HepG2 (cell line): ENCODE measurements at regions not wholly inside any gene's neighbourhood (a gene's known extent, or its start where the extent isn't known, plus 50 kb on each side); places are given as distances from the start of the nearest gene placed in this dataset.

Experiments used
- ATAC-seq: fragments of 200-7000 bp; cut with Tn5 transposase; 3 replicates; pipeline ENCODE4 v1.9.1; 2020; ENCODE audit warnings: mild to moderate bottlenecking, moderate library complexity
- BruUV-seq: library from RNA; stranded (reverse); fragments of 400-500 nt; replicated peaks from 2 replicates; lab custom pipeline; 2021; lab: Mats Ljungman, UMichigan
- CTCF ChIA-PET: fragments of 300-600 bp; formaldehyde crosslinking; extraction: SDS; loops from one replicate; lab custom pipeline; 2021; ENCODE audit warnings: low total read pairs, inconsistent platforms, low intra/inter-chr PET ratio; lab: Yijun Ruan, JAX
- POLR2A ChIA-PET: fragments of 350-600 bp; sonication (Branson Sonifier 250); formaldehyde crosslinking; loops from one replicate; lab custom pipeline; 2020; ENCODE audit warnings: antibody characterized with exemption, inconsistent platforms; lab: Yijun Ruan, JAX
- DNase-seq: peaks from one replicate; pipeline ENCODE4 v3.0.0-alpha.2; 2015; ENCODE audit warnings: low spot score
- FAIRE-seq: peaks from 3 replicates; lab custom pipeline; 2011; peaks lifted over from hg19 to GRCh38; lab: Jason Lieb, UNC
- H2AFZ ChIP-seq: one replicate; pipeline ENCODE4 v1.6.1; 2011; ENCODE audit warnings: low read length, inconsistent platforms
- H3K27ac ChIP-seq: fragments of 300-600 bp; 3 replicates; pipeline ENCODE4 v1.8.0; 2011; ENCODE audit warnings: mixed run types, mild to moderate bottlenecking, mixed read lengths, low read length, inconsistent platforms; ENCODE audit not compliant: insufficient read depth; ENCODE audit errors: extremely low read length
- H3K27me3 ChIP-seq, 2 experiments: fragments of 200-600 bp in 1 of 2; 2 replicates in 1 of 2; 3 replicates in 1 of 2; pipeline versions ENCODE4 v1.6.0 to v1.8.0; 2011; ENCODE audit warnings: low read length in 2 of 2, mild to moderate bottlenecking in 2 of 2, moderate library complexity in 2 of 2, inconsistent platforms in 1 of 2; ENCODE audit not compliant: insufficient read depth in 2 of 2, control insufficient read depth in 1 of 2
- H3K36me3 ChIP-seq, 2 experiments: fragments of 200-600 bp in 1 of 2; replicated peaks in 1 of 2; 2 replicates in 1 of 2; 3 replicates in 1 of 2; pipeline versions ENCODE4 v1.5.1 to v1.8.0; 2011; ENCODE audit warnings: low read length in 2 of 2, inconsistent platforms in 1 of 2; ENCODE audit not compliant: insufficient read depth in 2 of 2, control insufficient read depth in 1 of 2
- H3K4me1 ChIP-seq: 2 replicates; pipeline ENCODE4 v1.5.1; 2012; ENCODE audit warnings: low read length, inconsistent platforms; ENCODE audit not compliant: insufficient read depth
- H3K4me2 ChIP-seq: 2 replicates; pipeline ENCODE4 v1.6.0; 2011; ENCODE audit warnings: low read depth, low read length, inconsistent platforms
- H3K4me3 ChIP-seq, 3 experiments: fragments of 200-600 bp in 1 of 3; sonication (generic), shearing (Covaris generic) in 1 of 3; replicated peaks in 1 of 3; 2 replicates each; pipeline ENCODE4 v1.5.1; 2011 to 2016; ENCODE audit warnings: low read length in 3 of 3, inconsistent platforms in 2 of 3, low read depth in 2 of 3, mild to moderate bottlenecking in 2 of 3, control low read depth in 1 of 3, mixed read lengths in 1 of 3; ENCODE audit not compliant: insufficient read depth in 1 of 3
- H3K79me2 ChIP-seq: one replicate; pipeline ENCODE4 v1.6.1; 2011; ENCODE audit warnings: low read length, inconsistent platforms; ENCODE audit not compliant: insufficient read depth
- H3K9ac ChIP-seq: 2 replicates; pipeline ENCODE4 v1.6.0; 2011; ENCODE audit warnings: mild to moderate bottlenecking, low read depth, low read length, inconsistent platforms; ENCODE audit not compliant: insufficient read depth
- H3K9me3 ChIP-seq: 2 replicates; pipeline ENCODE4 v1.5.1; 2012; ENCODE audit warnings: mild to moderate bottlenecking, low read length
- H4K20me1 ChIP-seq: 2 replicates; pipeline ENCODE4 v1.6.0; 2011; ENCODE audit warnings: inconsistent platforms, mild to moderate bottlenecking, low read length, moderate library complexity; ENCODE audit not compliant: insufficient read depth
- BRCA1 ChIP-seq: sonication (generic); formaldehyde crosslinking; IDR thresholded peaks from 2 replicates; pipeline ENCODE4 v1.4.0; 2020; ENCODE audit warnings: missing genetic modification reagents
- HMGA1 ChIP-seq: sonication (generic); formaldehyde crosslinking; conservative IDR thresholded peaks from 2 replicates; pipeline ENCODE4 v1.4.0; 2020; ENCODE audit warnings: missing genetic modification reagents
- WGBS: methylation state at CpG from one replicate; pipeline ENCODE4 v1.1.6; 2017; ENCODE audit warnings: low lambda C conversion rate; 5-methylcytosine and 5-hydroxymethylcytosine counted together
- in situ Hi-C: cut with HindIII; loops from 2 replicates; pipeline ENCODE4 v1.10.0; 2017; ENCODE audit warnings: low pct_unique_long_range_greater_than_20kb; ENCODE audit not compliant: extremely low pct_ligation_motif_present
- intact Hi-C: fragments of 100-400 bp; cut with micrococcal nuclease; formaldehyde crosslinking; loops from one replicate; pipeline ENCODE4 v1.10.0; 2022; ENCODE audit not compliant: unreplicated experiment

GRCh38 chr2:147424766-147425165, 420.1 kb upstream of the ACVR2A start:
- TF ChIP-seq BRCA1, result no peak
- TF ChIP-seq, all 625 proteins: peak for 0
- Histone ChIP-seq H3K36me3 (no peaks in the 10 kb centered on the region), H3K79me2 (no peaks in the 10 kb centered on the region), H3K9me3 (no peaks in the 10 kb centered on the region), H3K4me2 (no peak overlapping the region), H3K4me3 (no peak overlapping the region), H3K27ac (no peak overlapping the region), H3K27me3 (no peaks in the 10 kb centered on the region), H3K4me1 (peaks cover 5% of the 10 kb centered on the region; the same call in 1 of the 2 replicates), H2AFZ (no peak overlapping the region), H3K9ac (no peak overlapping the region), H4K20me1 (no peaks in the 10 kb centered on the region)
- intact Hi-C loops (no loop called here), in situ Hi-C loops (no loop called here)
- POLR2A ChIA-PET, result no interaction called here
- no peak for ATAC-seq
- FAIRE-seq, result no peak
- BruUV-seq, result no TSS peak
- CTCF ChIA-PET, result no interaction called here
- WGBS, result 52% methylated on average over 1 of the region's 1 CpG
- DNase-seq, result no peak

- peaks cover 11% of the 10 kb centered on the region for H3K4me1 ChIP-seq
- H3K79me2 ChIP-seq, result no peaks in the 10 kb centered on the region
- in situ Hi-C loops, result no loop called here
- CTCF ChIA-PET, result no interaction called here
- no peak for DNase-seq
- H3K9ac ChIP-seq, result no peak overlapping the region
- H4K20me1 ChIP-seq, result no peaks in the 10 kb centered on the region
- TF ChIP-seq HMGA1, result no peak
- TF ChIP-seq, all 625 proteins: peak for 0
- Histone ChIP-seq H3K4me3 (no peak overlapping the region), H3K36me3 (no peaks in the 10 kb centered on the region), H3K9me3 (no peaks in the 10 kb centered on the region), H3K4me2 (no peak overlapping the region), H3K27ac (no peak overlapping the region), H2AFZ (no peak overlapping the region), H3K27me3 (no peaks in the 10 kb centered on the region)
- no TSS peak for BruUV-seq
- POLR2A ChIA-PET, result no interaction called here
- ATAC-seq (no peak), FAIRE-seq (no peak)
- intact Hi-C loops, result no loop called here
- 0% methylated on average over 1 of the region's 1 CpG for WGBS
Observed at GRCh38 chr2:147420947-147421675, 423.7 kb upstream of the ACVR2A start.
